H1 (cell line): ENCODE measurements at regions not wholly inside any gene's neighbourhood (a gene's known extent, or its start where the extent isn't known, plus 50 kb on each side); places are given as distances from the start of the nearest gene placed in this dataset.

ENCODE experiments used
- SIX5 ChIP-seq: IDR thresholded peaks from 2 replicates; pipeline ENCODE4 v1.6.1; 2011; ENCODE audit warnings: mild to moderate bottlenecking, low read depth, low read length
- SP2 ChIP-seq: IDR thresholded peaks from 2 replicates; pipeline ENCODE4 v1.6.1; 2012; ENCODE audit warnings: mild to moderate bottlenecking, low read length, inconsistent platforms
- USF2 ChIP-seq: IDR thresholded peaks from 2 replicates; pipeline ENCODE4 v1.6.1; 2011; ENCODE audit warnings: low read length, improper control_type of control experiment

- TF ChIP-seq SIX5 (no peak), USF2 (no peak), SP2 (no peak)
Measured at GRCh38 chr10:95133997-95134396, 60.0 kb upstream of the ACSM6 start (continued).
